Breast epithelium (tissue), 4 donors: ENCODE measurements at regions not wholly inside any gene's neighbourhood (a gene's known extent, or its start where the extent isn't known, plus 50 kb on each side); places are given as distances from the start of the nearest gene placed in this dataset.

Experiments used
- DNase-seq, 2 donors: peaks; one replicate each; pipeline ENCODE4 v3.0.0-alpha.2; 2019; ENCODE audit warnings: low spot score in 2 of 2
- H3K27ac ChIP-seq, 2 donors: fragments of 200-600 bp; sonication (generic) in 1 of 2; one replicate each; pipeline ENCODE4 v1.5.1; 2016 to 2019; ENCODE audit warnings: mild to moderate bottlenecking in 1 of 2
- H3K27me3 ChIP-seq, 2 donors: fragments of 200-600 bp; sonication (generic) in 1 of 2; one replicate each; pipeline versions ENCODE4 v1.5.1 to v1.6.0; 2017 to 2019; ENCODE audit warnings: control low read depth in 1 of 2, mild to moderate bottlenecking in 1 of 2
- H3K36me3 ChIP-seq: fragments of 200-600 bp; one replicate; pipeline ENCODE4 v1.5.1; 2019
- H3K4me1 ChIP-seq, 2 donors: fragments of 200-600 bp; sonication (generic); one replicate each; pipeline ENCODE4 v1.5.1; 2016 to 2019; ENCODE audit warnings: control low read depth in 1 of 2
- H3K4me3 ChIP-seq, 3 donors: fragments of 200-600 bp; sonication (generic); 1 replicate in 2 of 3; 2 replicates in 1 of 3; pipeline ENCODE4 v1.5.1; 2016 to 2019; ENCODE audit warnings: mild to moderate bottlenecking in 3 of 3, moderate library complexity in 2 of 3
- H3K9me3 ChIP-seq, 2 donors: fragments of 200-600 bp; sonication (generic) in 1 of 2; one replicate each; pipeline ENCODE4 v1.5.1; 2016 to 2019; ENCODE audit warnings: control low read depth in 1 of 2
- POLR2A ChIP-seq: fragments of 450-650 bp; IDR thresholded peaks from one replicate; pipeline ENCODE4 v1.6.1; 2016; ENCODE audit warnings: antibody characterized with exemption, mild to moderate bottlenecking, moderate library complexity
- POLR2AphosphoS5 ChIP-seq, 3 donors: sonication (generic); formaldehyde crosslinking; IDR thresholded peaks; one replicate each; pipeline ENCODE4 v1.6.1; 2017; ENCODE audit warnings: antibody characterized with exemption in 3 of 3
- intact Hi-C: fragments of 100-400 bp; cut with DNase I; formaldehyde crosslinking; loops from one replicate; pipeline ENCODE4 v1.15.1; 2023; ENCODE audit warnings: low total_unique reads
- TF ChIP-seq, protein P1 (sequence below), 3 donors: fragments of 450-650 bp; IDR thresholded peaks; one replicate each; pipeline ENCODE4 v1.5.1; 2016 to 2017; ENCODE audit warnings: antibody characterized with exemption in 3 of 3, mild to moderate bottlenecking in 3 of 3, moderate library complexity in 3 of 3

DNA sequence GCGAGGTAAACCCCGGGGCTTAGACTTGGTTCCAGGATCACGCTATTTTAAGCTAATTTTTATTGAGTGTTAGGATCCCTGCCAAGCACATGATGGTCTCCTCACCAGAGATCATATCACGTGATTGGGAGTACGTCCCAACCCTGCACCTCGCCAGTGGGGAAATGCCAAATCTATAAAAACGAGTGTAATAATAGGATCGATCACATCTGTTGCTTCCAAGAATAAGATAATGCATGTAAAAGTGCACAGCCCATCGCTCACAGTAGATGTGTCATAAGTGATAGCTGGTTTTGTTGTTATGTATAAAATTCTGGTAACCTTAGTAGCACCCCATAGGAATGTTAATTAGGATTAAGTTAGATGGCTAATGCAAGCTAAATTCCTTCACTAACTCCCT, 581.0 kb upstream of the TMEM132C start:
- Histone ChIP-seq H3K27me3 (no peaks in the 10 kb centered on the region), H3K9me3 (no peaks in the 10 kb centered on the region), H3K4me3 (no peak overlapping the region), H3K36me3 (no peaks in the 10 kb centered on the region), H3K27ac (no peak overlapping the region), H3K4me1 (no peaks in the 10 kb centered on the region)
- TF ChIP-seq POLR2AphosphoS5 (IDR thresholded peaks at IDR 0.05) (no peak), POLR2A (no peak)
- TF ChIP-seq, protein P1, sequence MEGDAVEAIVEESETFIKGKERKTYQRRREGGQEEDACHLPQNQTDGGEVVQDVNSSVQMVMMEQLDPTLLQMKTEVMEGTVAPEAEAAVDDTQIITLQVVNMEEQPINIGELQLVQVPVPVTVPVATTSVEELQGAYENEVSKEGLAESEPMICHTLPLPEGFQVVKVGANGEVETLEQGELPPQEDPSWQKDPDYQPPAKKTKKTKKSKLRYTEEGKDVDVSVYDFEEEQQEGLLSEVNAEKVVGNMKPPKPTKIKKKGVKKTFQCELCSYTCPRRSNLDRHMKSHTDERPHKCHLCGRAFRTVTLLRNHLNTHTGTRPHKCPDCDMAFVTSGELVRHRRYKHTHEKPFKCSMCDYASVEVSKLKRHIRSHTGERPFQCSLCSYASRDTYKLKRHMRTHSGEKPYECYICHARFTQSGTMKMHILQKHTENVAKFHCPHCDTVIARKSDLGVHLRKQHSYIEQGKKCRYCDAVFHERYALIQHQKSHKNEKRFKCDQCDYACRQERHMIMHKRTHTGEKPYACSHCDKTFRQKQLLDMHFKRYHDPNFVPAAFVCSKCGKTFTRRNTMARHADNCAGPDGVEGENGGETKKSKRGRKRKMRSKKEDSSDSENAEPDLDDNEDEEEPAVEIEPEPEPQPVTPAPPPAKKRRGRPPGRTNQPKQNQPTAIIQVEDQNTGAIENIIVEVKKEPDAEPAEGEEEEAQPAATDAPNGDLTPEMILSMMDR (IDR thresholded peaks at IDR 0.05) = no peak
- intact Hi-C loops = no loop called here
- DNase-seq = no peak

GRCh38 chr12:127687181-127687580, 579.8 kb upstream of the TMEM132C start:
- no peak overlapping the region for H3K27ac ChIP-seq
- no peak for TF ChIP-seq POLR2A
- TF ChIP-seq, protein P1 (IDR thresholded peaks at IDR 0.05) = no peak
- TF ChIP-seq POLR2AphosphoS5 (IDR thresholded peaks at IDR 0.05) = no peak
- H3K27me3 ChIP-seq = no peaks in the 10 kb centered on the region
- H3K36me3 ChIP-seq = no peaks in the 10 kb centered on the region
- intact Hi-C loops = no loop called here
- H3K4me3 ChIP-seq = no peak overlapping the region
- H3K4me1 ChIP-seq = no peaks in the 10 kb centered on the region
- no peak for DNase-seq
- no peaks in the 10 kb centered on the region for H3K9me3 ChIP-seq

GRCh38 chr12:127688906-127689428, 578.0 kb upstream of the TMEM132C start:
- no peaks in the 10 kb centered on the region for H3K4me1 ChIP-seq
- H3K36me3 ChIP-seq = no peaks in the 10 kb centered on the region
- H3K27ac ChIP-seq = no peak overlapping the region
- intact Hi-C loops = no loop called here
- TF ChIP-seq POLR2AphosphoS5 (IDR thresholded peaks at IDR 0.05) (no peak), POLR2A (no peak)
- TF ChIP-seq, protein P1 (IDR thresholded peaks at IDR 0.05) = no peak
- no peaks in the 10 kb centered on the region for H3K9me3 ChIP-seq
- no peaks in the 10 kb centered on the region for H3K27me3 ChIP-seq
- H3K4me3 ChIP-seq = no peak overlapping the region
- DNase-seq = no peak

- intact Hi-C loops = no loop called here
Observed at GRCh38 chr12:127690161-127690560, 576.8 kb upstream of the TMEM132C start.

DNA sequence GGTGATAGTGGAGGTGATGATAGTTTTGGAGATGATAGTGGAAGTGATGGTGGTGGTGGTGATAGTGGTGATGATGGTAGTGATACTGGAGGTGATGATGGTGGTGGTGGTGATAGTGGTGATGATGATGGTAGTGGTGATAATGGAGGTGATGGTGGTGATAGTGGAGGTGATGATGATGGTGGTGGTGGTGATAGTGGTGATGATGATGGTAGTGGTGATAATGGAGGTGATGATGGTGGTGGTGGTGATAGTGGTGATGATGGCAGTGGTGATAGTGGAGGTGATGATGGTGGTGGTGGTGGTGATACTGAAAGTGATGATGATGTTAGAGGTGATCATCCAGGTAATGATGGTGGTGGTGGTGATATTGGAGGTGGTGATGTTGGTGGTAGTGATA, 570.0 kb upstream of the TMEM132C start:
- Histone ChIP-seq H3K36me3 (no peaks in the 10 kb centered on the region), H3K27me3 (peaks cover 0 to 2% of the 10 kb centered on the region in 2 donors), H3K4me1 (no peaks in the 10 kb centered on the region), H3K4me3 (no peak overlapping the region), H3K27ac (no peak overlapping the region), H3K9me3 (no peaks in the 10 kb centered on the region)
- TF ChIP-seq, protein P1 (IDR thresholded peaks at IDR 0.05) = no peak
- TF ChIP-seq POLR2AphosphoS5 (IDR thresholded peaks at IDR 0.05) (no peak), POLR2A (no peak)
- DNase-seq = no peak
- intact Hi-C loops = no loop called here

More at GRCh38 chr12:127690161-127690560, 576.8 kb upstream of the TMEM132C start:
- no peaks in the 10 kb centered on the region for H3K27me3 ChIP-seq
- DNase-seq = no peak
- no peaks in the 10 kb centered on the region for H3K36me3 ChIP-seq
- no peak overlapping the region for H3K4me3 ChIP-seq
- H3K27ac ChIP-seq = no peak overlapping the region
- H3K9me3 ChIP-seq = no peaks in the 10 kb centered on the region
- TF ChIP-seq POLR2AphosphoS5 (IDR thresholded peaks at IDR 0.05) (no peak), POLR2A (no peak)
- TF ChIP-seq, protein P1 (IDR thresholded peaks at IDR 0.05) = no peak
- no peaks in the 10 kb centered on the region for H3K4me1 ChIP-seq
